ENCODE measurements at regions not wholly inside any gene's neighbourhood (a gene's known extent, or its start where the extent isn't known, plus 50 kb on each side); places are given as distances from the start of the nearest gene placed in this dataset. TPM values are rescaled to one million over a fixed set of nuclear protein-coding genes. Genes with fewer than 3 reads are reported as not detected.

- DNase-seq: no peak
These were observed 60.5 kb downstream of the PMAIP1 start for GRCh38 chr18:59960272-59960671.

DNA sequence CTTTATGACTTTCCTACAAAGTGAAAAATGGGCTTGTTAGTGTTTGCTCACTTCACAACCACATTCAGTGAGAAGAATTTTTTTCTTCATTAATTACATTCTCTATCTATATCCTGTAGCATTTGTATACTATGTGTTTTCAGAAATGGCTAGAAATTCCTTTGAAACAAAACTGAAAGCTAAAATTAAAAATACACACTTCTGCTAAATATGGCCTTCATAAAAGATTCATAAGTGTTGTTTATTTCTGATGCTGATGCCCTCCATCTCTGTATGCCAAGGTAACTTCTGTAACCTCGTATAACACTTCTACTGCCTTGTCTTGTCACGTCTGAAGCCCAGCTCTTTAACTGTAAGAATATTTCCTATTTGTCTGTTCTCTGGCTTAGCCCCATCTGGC, 59.8 kb downstream of the PMAIP1 start:
- no peak for DNase-seq

DNA sequence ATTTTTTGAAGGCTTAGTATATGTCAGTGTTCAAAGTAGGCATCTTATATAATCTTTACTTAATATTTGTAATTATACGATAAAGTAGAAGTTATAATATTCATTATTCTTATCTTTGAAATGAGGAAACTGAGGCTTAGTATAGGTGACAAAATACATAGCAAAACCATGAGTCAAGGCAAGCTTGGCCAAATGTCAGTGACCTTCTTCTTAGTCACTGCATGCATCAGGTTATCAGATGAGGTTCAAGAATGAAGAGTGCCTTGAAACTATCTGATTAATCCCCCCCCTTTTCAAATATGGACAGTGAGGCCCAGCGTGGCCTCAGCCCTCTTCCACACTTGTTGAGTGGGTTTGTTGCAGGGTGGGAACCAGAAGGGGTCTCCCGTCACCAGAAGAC, 59.3 kb downstream of the PMAIP1 start:
- DNase-seq: no peak

GRCh38 chr18:59957957-59958356, 58.2 kb downstream of the PMAIP1 start:
- DNase-seq: peak; percentile 33

DNA sequence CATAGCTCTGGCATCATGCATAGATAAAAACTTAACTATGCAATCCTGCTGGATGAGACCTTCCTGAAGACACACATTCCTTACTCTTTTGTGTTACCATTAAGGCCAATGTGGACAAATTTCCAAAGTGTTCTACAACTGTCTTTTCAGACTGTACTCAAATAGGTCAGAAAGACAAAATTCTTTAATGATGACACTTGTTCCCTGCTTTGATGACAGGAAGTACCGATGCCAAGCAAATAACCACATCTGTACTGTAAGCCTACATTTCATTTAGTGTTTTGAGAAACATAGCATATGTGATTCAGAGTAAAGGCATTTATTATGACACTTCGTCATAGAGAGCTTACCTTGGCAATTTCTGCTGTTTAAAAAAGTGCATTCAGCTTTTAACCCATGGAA, 55.0 kb downstream of the PMAIP1 start:
- DNase-seq: no peak

DNA sequence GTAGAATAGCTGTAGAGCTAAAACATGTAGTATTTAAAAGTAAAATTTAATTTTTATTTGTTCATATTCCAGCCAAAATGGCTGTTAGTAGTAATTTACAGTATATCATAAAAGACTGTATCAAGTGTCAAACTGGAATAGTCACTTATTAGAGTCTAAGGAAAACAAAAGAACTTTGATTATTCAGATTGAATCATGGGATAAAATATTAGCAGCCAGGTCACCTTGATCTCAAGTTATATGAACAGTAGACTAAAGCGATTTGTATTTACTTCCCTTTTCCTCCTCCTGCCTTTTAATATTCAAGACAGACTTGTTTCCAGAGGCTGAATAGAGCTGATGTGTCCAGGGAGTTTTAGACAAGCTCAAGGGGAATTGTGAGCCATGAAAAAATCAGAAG, 54.4 kb downstream of the PMAIP1 start:
- no peak for DNase-seq

Small RNA genes lying in the stretch of these regions (small RNA-seq; reads per million reads assigned to genes)
- gene RN7SL342P (ENCODE audit: low replicate concordance): not detected
- not detected for gene RNU4-17P (ENCODE audit: low replicate concordance)
- not detected for gene RNU6-567P (ENCODE audit: low replicate concordance)
